Retinal pigment epithelial cell (primary cell): ENCODE measurements at regions not wholly inside any gene's neighbourhood (a gene's known extent, or its start where the extent isn't known, plus 50 kb on each side); places are given as distances from the start of the nearest gene placed in this dataset.

Experiments
- DNase-seq: peaks from one replicate; pipeline ENCODE4 v3.0.0-alpha.2; 2010; ENCODE audit warnings: low read depth
- H3K4me3 ChIP-seq: 2 replicates; pipeline ENCODE4 v1.5.1; 2011; ENCODE audit warnings: mild to moderate bottlenecking, low read length, control low read depth, moderate library complexity
- TF ChIP-seq, protein P1 (sequence below): conservative IDR thresholded peaks from 2 replicates; pipeline ENCODE4 v1.5.1; 2011; ENCODE audit warnings: low read depth, low read length, control low read depth, inconsistent platforms

GRCh38 chr21:28604946-28605537 lies 387.6 kb downstream of the LTN1 start:
- no peak overlapping the region for H3K4me3 ChIP-seq
- TF ChIP-seq, protein P1, sequence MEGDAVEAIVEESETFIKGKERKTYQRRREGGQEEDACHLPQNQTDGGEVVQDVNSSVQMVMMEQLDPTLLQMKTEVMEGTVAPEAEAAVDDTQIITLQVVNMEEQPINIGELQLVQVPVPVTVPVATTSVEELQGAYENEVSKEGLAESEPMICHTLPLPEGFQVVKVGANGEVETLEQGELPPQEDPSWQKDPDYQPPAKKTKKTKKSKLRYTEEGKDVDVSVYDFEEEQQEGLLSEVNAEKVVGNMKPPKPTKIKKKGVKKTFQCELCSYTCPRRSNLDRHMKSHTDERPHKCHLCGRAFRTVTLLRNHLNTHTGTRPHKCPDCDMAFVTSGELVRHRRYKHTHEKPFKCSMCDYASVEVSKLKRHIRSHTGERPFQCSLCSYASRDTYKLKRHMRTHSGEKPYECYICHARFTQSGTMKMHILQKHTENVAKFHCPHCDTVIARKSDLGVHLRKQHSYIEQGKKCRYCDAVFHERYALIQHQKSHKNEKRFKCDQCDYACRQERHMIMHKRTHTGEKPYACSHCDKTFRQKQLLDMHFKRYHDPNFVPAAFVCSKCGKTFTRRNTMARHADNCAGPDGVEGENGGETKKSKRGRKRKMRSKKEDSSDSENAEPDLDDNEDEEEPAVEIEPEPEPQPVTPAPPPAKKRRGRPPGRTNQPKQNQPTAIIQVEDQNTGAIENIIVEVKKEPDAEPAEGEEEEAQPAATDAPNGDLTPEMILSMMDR: no peak
- no peak for DNase-seq

- TF ChIP-seq, protein P1: no peak
- H3K4me3 ChIP-seq: no peak overlapping the region
- DNase-seq: no peak
These were observed 390.1 kb downstream of the LTN1 start for GRCh38 chr21:28602546-28602945.

DNA sequence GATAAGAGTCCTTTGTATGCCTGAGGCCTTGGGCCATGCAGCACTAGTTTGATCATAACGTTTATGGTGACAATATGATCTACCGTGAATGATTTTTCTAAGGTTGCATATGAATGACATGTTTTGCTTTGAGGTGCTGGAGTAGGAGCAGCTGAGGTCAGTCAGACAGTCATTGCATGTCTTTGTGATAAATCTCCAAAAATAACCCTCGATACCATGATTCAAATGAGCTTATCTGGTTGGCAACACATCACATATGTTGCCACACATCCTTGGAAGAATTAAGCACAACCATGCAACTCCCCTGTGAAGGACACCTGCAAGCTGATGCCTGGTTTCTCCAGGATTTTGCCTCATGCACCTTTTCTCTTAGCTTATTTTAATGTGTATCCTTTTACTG lies 394.5 kb downstream of the LTN1 start:
- no peak for DNase-seq
- TF ChIP-seq, protein P1: no peak
- no peak overlapping the region for H3K4me3 ChIP-seq

DNA sequence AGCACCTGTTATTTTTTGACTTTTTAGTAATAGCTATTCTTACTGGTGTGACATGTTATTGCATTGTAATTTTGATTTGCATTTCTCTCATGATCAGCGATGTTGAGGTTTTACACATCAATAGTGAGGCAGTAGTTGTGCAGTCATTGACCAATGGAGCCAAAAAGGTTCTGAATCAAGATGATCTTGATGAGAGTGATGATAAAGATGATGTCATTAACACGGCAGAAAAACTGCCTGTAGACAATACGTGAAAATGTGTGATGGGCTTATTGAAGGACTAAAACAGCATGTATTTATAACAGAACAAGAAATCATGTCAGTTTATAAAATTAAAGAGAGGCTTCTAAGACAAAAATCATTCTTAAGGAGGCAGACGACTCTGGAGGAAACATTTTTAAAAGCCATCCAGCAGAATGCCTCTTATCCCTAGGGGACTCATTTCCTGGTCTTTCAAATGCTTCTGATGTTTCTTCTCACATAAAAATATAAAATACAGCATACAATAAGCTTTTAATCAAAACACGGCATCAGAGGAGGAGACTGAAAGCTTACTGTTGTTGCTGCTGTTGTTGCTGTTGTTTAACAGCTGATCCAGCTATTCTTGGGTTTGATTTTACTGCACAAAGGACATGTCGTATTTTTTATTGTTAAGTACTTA lies 400.3 kb downstream of the LTN1 start:
- no peak for DNase-seq
- TF ChIP-seq, protein P1: no peak
- H3K4me3 ChIP-seq: no peak overlapping the region

DNA sequence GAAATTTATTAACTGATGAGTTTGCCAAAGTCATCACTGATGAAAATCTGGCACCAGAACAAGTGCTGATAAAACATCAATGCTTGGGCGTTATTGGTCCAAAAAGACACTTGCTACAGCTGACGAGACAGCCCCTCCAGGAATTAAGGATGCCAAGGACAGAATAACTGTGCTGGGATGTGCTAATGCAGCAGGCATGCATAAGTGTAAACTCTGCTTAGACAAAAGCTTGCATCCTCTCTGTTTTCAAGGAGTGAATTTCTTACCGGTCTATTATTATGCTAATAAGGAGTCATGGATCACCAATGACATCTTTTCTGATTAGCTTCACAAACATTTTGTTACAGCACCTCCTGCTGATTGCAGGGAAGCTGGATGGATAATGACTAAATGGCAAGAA lies 402.0 kb downstream of the LTN1 start:
- TF ChIP-seq, protein P1: no peak
- no peak overlapping the region for H3K4me3 ChIP-seq
- no peak for DNase-seq

DNA sequence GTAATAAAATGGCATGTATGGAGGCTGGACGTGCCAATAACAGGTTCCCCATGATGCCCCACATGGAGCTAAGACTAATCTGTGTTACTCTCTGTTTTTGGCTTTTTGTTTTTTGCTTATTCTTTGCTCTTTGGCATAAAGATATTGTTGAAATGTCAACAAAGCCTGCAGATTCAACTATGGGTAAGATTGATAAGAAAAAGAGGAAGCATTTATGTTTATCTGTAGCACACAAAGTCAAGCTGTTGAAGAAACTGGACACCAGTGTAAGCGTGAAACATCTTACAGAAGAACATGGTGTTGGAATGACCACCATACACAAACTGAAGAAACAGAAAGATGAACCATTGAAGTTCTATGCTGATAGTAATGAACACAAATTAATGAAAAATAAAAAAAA lies 402.7 kb downstream of the LTN1 start:
- TF ChIP-seq, protein P1: no peak
- no peak for DNase-seq

GRCh38 chr21:28588997-28589396 lies 403.7 kb downstream of the LTN1 start:
- H3K4me3 ChIP-seq: no peak overlapping the region
- TF ChIP-seq, protein P1: no peak
- DNase-seq: no peak

More for the DNA sequence above, 402.7 kb downstream of the LTN1 start:
- no peak overlapping the region for H3K4me3 ChIP-seq
